B cell (primary cell): ENCODE measurements at regions not wholly inside any gene's neighbourhood (a gene's known extent, or its start where the extent isn't known, plus 50 kb on each side); places are given as distances from the start of the nearest gene placed in this dataset.

Experiments
- CTCF ChIP-seq: fragments of 200-600 bp; IDR thresholded peaks from one replicate; pipeline ENCODE4 v1.8.0; 2022; ENCODE audit warnings: antibody characterized with exemption, mild to moderate bottlenecking
- EZH2 ChIP-seq: IDR thresholded peaks from 2 replicates; pipeline ENCODE4 v1.6.1; 2012; ENCODE audit warnings: borderline replicate concordance, low read depth, mild to moderate bottlenecking, moderate library complexity, low read length; ENCODE audit not compliant: insufficient read depth, poor library complexity, severe bottlenecking

DNA sequence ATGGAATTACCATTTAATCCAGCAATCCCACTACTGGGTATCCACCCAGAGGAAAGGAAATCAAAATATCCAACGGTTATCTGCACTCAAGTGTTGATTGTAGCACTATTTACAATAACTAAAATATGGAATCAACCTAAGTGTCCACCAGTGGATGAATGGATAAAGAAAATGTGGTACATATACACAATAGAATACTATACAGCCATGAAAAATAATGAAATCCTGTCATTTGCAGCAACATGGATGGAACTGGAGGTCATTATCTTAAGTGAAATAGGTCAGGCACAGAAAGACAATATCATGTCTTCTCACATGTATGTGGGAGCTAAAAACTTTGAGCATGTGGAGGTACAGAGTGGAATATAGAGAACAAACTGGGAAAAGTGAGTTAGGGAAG is 92.9 kb upstream of the ARHGEF7 start:
- TF ChIP-seq CTCF = no peak
- no peak for TF ChIP-seq EZH2
